ENCODE measurements at regions not wholly inside any gene's neighbourhood (a gene's known extent, or its start where the extent isn't known, plus 50 kb on each side); places are given as distances from the start of the nearest gene placed in this dataset.

DNA sequence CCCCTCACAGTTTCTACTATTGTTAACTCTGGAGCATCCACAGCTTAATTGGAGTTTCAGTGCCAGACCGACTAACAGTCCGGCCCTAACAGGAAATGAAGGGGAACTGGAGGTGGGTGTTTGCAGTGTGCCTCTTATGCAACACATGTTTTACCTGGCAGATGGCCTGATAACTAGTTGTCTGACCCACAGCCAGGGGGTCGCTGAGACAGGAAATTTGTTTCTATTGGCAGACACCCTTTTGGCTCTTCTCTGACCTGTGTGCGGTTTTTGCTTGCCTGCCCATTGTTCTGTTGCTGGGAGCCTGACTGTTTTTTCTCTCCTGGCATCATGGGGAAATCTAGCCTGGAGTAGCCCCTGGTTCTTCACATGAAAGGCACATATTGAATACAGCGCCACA lies 1329.8 kb downstream of the DSC3 start:
- TF ChIP-seq CTCF (IDR thresholded peaks at IDR 0.05) (no peak), POLR2A (IDR thresholded peaks at IDR 0.05) (no peak)

All from uterus (tissue), 2 donors.